ENCODE measurements at regions not wholly inside any gene's neighbourhood (a gene's known extent, or its start where the extent isn't known, plus 50 kb on each side); places are given as distances from the start of the nearest gene placed in this dataset.

- TF ChIP-seq CTCF (IDR thresholded peaks at IDR 0.05; ENCODE audit: low read depth, low read length) = no peak
- DNase-seq (ENCODE audit: extremely low read depth, low read depth) = no peak
These were observed 415.7 kb upstream of the RBFOX1 start for GRCh38 chr16:6916946-6917345.

GRCh38 chr16:6913566-6913965 is 419.1 kb upstream of the RBFOX1 start:
- no peak for DNase-seq (ENCODE audit: extremely low read depth, low read depth)
- no peak for TF ChIP-seq CTCF (IDR thresholded peaks at IDR 0.05; ENCODE audit: low read depth, low read length)

- DNase-seq (ENCODE audit: extremely low read depth, low read depth) = no peak
- no peak for TF ChIP-seq CTCF (IDR thresholded peaks at IDR 0.05; ENCODE audit: low read depth, low read length)
These were observed 422.3 kb upstream of the RBFOX1 start for GRCh38 chr16:6910301-6910700.

GRCh38 chr16:6905601-6906000 is 427.0 kb upstream of the RBFOX1 start:
- TF ChIP-seq CTCF (IDR thresholded peaks at IDR 0.05; ENCODE audit: low read depth, low read length) = no peak

GRCh38 chr16:6903671-6904070 is 429.0 kb upstream of the RBFOX1 start:
- no peak for DNase-seq (ENCODE audit: extremely low read depth, low read depth)
- no peak for TF ChIP-seq CTCF (IDR thresholded peaks at IDR 0.05; ENCODE audit: low read depth, low read length)

More at GRCh38 chr16:6905601-6906000, 427.0 kb upstream of the RBFOX1 start:
- DNase-seq (ENCODE audit: extremely low read depth, low read depth) = no peak

GRCh38 chr16:6898896-6899295 is 433.7 kb upstream of the RBFOX1 start:
- no peak for TF ChIP-seq CTCF (IDR thresholded peaks at IDR 0.05; ENCODE audit: low read depth, low read length)
- DNase-seq (ENCODE audit: extremely low read depth, low read depth) = no peak

- no peak for TF ChIP-seq CTCF (IDR thresholded peaks at IDR 0.05; ENCODE audit: low read depth, low read length)
These were observed 434.7 kb upstream of the RBFOX1 start for GRCh38 chr16:6897876-6898485.

More at GRCh38 chr16:6897876-6898485, 434.7 kb upstream of the RBFOX1 start:
- DNase-seq (ENCODE audit: extremely low read depth, low read depth) = no peak
